MG63 (cell line): ENCODE measurements at regions not wholly inside any gene's neighbourhood (a gene's known extent, or its start where the extent isn't known, plus 50 kb on each side); places are given as distances from the start of the nearest gene placed in this dataset.
"Not testable (repeated sequence)": the region's sequence is repeated elsewhere in the genome, so short reads cannot be mapped to it uniquely, and the experiment has no call there.

ENCODE experiments used
- DNase-seq: peaks from one replicate; pipeline ENCODE4 v3.0.0-alpha.2; 2020
- H3K27me3 ChIP-seq: fragments of 250-450 bp; sonication (Bioruptor Pico); 2 replicates; pipeline ENCODE4 v1.5.1; 2020; ENCODE audit warnings: mild to moderate bottlenecking, moderate library complexity
- H3K36me3 ChIP-seq: fragments of 250-450 bp; sonication (Bioruptor Pico); 2 replicates; pipeline ENCODE4 v1.5.1; 2020; ENCODE audit warnings: mild to moderate bottlenecking, moderate library complexity
- H3K4me3 ChIP-seq: fragments of 250-450 bp; sonication (Bioruptor Pico); 2 replicates; pipeline ENCODE4 v1.5.1; 2020; ENCODE audit warnings: mild to moderate bottlenecking, moderate library complexity
- H3K9me3 ChIP-seq: fragments of 250-450 bp; sonication (Bioruptor Pico); 2 replicates; pipeline ENCODE4 v1.5.1; 2020; ENCODE audit warnings: mild to moderate bottlenecking, moderate library complexity

DNA sequence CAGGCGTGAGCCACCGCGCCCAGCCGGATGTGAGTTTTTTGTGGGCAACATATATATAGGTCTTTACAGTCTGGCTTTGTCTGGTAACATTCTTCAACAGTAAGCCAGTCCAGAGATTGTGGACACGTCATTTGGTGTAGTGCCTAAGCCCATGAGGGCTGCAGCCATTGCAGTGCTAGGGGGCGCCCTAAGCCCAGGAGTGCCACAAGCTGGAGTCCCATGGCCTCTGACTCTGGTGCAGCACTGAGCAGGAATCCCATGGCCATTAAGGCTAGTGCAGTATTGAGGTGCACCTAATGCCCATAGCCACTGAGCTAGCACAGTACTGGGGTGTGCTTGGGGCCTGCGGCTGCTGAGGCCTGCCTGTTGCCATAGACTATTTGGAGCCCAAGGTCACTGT lies 136.4 kb upstream of the NDN start:
- Histone ChIP-seq H3K36me3 (no peaks in the 10 kb centered on the region), H3K4me3 (no peak overlapping the region), H3K9me3 (no peaks in the 10 kb centered on the region), H3K27me3 (no peaks in the 10 kb centered on the region)
- peak; percentile 25 for DNase-seq

DNA sequence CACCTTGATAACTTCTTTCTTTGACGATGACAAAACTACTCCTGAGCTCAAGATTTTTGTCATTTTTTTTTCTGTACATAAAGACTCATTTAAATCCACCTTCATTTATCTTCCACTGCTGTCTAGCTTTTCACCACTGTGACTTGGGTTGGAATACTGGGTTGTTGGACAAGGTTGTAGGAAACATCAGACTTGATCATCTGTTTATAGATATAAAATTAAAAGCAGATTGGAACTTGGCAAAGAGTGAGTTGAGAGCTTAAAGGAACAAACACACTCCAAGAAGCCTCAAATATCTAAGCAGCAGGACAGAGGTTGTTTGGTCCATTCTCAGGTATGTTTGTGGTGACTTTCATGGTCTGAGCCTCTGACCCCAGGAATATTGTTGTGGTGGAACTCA lies 141.7 kb upstream of the NDN start:
- H3K4me3 ChIP-seq, result no peak overlapping the region
- no peak for DNase-seq
- no peaks in the 10 kb centered on the region for H3K36me3 ChIP-seq
- no peaks in the 10 kb centered on the region for H3K9me3 ChIP-seq
- no peaks in the 10 kb centered on the region for H3K27me3 ChIP-seq

DNA sequence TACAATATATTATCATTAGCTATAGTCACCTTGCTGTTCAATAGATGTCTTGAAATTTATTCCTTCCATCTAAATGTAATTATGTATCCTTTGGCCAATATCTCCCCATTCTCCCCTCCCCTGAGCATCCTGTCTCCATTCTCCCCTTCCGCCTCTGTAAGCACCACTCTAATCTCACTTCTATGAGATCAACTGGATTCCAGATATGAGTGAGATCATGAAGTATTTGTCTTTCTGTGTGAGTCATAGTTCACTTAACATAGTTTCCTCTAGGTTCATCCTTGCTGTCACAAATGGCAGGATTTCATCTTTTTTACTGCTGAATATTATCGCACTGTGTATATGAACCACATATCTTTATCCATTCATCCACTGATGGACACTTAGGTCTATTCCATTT lies 148.8 kb upstream of the NDN start:
- DNase-seq, result no peak
- H3K9me3 ChIP-seq, result no peaks in the 10 kb centered on the region
- no peak overlapping the region for H3K4me3 ChIP-seq
- H3K27me3 ChIP-seq, result no peaks in the 10 kb centered on the region
- H3K36me3 ChIP-seq, result no peaks in the 10 kb centered on the region

DNA sequence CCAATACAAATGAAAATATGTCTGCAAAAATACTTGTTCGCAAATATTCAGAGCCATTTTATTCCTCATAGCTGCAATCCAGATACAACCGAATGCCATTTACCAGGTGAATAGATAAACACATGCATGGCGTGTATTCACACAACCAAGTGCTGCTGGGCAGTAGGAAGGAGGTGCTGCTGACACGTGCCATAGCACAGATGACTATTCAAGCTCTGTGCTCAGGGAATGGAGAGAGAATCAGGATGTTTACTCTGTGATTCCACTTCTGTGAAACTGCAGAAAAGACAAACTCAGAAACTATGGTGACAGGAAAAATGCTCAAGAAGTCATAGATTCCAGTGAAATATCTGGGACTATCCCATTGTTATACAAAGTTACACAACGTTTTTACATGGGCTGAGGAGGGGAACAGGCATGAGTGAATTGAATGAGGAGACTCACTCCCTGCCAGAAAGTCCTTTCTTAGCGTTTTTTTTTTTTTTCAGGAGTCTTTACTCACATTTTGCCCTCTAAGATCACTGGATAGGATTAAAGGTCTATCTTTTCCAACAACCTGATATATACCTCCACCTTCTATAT lies 152.9 kb upstream of the NDN start:
- no peak for DNase-seq
- Histone ChIP-seq H3K27me3 (no peaks in the 10 kb centered on the region), H3K36me3 (no peaks in the 10 kb centered on the region), H3K9me3 (no peaks in the 10 kb centered on the region), H3K4me3 (no peak overlapping the region)

DNA sequence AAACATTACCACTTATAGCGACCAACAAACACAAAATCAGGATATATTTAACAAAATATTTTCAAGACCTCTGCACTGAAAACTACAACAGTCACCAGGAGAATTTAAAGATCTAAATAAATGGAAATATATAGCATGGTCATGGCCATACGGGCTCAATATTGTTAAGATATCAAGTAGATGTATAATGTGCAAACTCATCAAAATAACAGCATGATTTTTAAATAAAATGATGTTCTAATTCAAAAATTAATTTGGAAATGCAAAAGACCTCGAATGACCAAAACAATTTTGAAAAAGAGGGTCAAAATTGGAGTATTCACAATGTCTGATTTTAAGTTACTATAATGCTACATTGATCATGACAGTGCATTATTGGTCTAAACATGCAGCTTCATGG lies 159.1 kb upstream of the NDN start:
- H3K9me3 ChIP-seq, result no peaks in the 10 kb centered on the region
- H3K27me3 ChIP-seq, result no peaks in the 10 kb centered on the region
- H3K36me3 ChIP-seq, result no peaks in the 10 kb centered on the region
- H3K4me3 ChIP-seq, result no peak overlapping the region
- DNase-seq, result no peak

DNA sequence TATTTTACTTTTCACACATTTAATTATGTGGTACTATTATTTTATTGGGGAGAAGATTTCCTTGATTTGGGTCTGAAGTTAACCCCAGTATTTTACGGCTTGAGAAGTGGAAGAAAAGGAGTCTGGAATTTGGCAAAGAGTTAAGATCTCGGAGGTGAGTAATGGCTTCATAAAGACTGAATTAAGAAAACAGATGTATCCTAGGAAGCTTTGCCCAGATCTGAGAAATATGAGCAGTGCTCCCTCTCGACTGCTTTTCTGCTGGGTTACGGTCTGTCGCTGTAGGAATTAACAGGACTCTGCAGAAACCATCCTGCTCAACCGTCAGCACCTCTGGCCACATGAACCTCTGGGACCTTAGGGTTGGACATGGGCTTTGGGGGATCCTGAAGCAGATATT lies 163.6 kb upstream of the NDN start:
- H3K36me3 ChIP-seq, result no peaks in the 10 kb centered on the region
- no peaks in the 10 kb centered on the region for H3K27me3 ChIP-seq
- no peaks in the 10 kb centered on the region for H3K9me3 ChIP-seq
- no peak for DNase-seq
- H3K4me3 ChIP-seq, result no peak overlapping the region

DNA sequence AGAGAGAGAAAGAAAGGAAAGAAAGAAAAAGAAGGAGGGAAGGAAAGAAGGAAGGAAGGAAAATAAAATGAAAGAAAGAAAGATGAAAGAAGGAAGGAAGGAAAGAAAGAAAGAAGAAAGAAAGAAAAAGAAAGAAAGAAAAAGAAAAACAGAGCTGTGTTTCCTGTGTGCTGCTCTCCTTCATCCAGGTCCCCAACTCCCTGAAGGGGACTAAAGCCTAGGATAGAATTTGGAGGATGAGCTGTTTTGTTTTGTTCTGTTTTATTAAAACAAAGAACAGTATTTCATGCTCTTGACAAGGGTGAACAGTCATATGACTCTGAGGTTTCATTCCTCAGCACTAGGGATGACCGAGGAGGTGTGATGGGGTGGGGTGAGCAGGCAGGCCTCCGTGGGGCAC lies 164.8 kb upstream of the NDN start:
- no peak for DNase-seq
- Histone ChIP-seq H3K27me3 (no peaks in the 10 kb centered on the region), H3K9me3 (no peaks in the 10 kb centered on the region), H3K4me3 (no peak overlapping the region), H3K36me3 (no peaks in the 10 kb centered on the region)

DNA sequence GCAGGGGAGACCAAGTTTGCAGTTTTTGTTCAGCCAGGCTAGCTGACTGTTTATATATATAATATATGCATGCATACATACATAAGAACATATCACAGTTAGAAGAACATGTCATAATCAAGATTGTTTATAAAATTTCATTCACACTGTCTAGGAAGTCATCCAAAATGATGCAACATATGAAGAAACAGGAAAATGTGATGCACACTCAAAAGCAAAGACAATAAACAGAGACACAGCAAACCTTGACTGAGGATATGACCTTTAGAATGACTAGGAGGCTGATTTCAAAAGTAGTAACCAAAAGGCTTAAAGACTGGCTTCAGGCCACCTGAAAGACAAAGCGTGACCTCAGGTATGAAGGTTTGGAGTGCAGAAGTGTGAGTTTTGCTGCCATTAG lies 166.2 kb upstream of the NDN start:
- Histone ChIP-seq H3K27me3 (no peaks in the 10 kb centered on the region), H3K4me3 (no peak overlapping the region), H3K9me3 (no peaks in the 10 kb centered on the region), H3K36me3 (no peaks in the 10 kb centered on the region)
- no peak for DNase-seq

DNA sequence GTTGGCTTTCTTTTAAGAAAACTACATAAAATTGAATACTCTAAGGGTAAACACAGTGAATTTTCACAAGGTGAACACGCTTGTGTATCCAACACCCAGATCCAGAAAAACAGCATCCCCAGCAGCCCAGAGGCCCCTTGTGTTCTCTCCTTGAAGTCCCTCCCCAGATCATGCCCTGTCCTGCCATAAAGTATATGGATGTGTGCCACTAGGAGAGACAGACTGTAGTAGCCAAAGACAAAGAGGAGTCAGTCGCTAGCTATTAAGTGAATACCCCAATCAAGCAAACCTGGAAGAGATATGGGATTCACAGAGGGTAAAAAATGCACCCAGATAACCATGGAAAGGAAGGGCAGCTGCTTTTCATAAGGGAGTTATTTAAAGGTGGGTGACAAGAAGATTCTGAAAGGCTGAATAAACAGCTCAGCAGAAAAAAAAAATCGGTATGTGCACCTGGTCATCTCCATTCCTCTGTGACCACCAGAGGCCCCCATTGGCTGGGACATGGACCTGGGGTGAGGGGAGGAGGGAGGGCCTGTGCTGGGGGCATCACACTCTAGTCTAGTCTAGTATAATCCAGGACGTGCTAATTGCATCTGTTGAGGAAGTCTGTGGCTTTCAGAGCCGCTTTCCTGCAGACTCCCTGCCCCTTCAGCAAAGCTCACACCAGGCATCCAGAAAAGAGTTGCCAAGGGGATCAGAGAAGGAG lies 167.3 kb upstream of the NDN start:
- Histone ChIP-seq H3K4me3 (no peak overlapping the region), H3K36me3 (no peaks in the 10 kb centered on the region), H3K9me3 (no peaks in the 10 kb centered on the region), H3K27me3 (no peaks in the 10 kb centered on the region)
- DNase-seq, result no peak

DNA sequence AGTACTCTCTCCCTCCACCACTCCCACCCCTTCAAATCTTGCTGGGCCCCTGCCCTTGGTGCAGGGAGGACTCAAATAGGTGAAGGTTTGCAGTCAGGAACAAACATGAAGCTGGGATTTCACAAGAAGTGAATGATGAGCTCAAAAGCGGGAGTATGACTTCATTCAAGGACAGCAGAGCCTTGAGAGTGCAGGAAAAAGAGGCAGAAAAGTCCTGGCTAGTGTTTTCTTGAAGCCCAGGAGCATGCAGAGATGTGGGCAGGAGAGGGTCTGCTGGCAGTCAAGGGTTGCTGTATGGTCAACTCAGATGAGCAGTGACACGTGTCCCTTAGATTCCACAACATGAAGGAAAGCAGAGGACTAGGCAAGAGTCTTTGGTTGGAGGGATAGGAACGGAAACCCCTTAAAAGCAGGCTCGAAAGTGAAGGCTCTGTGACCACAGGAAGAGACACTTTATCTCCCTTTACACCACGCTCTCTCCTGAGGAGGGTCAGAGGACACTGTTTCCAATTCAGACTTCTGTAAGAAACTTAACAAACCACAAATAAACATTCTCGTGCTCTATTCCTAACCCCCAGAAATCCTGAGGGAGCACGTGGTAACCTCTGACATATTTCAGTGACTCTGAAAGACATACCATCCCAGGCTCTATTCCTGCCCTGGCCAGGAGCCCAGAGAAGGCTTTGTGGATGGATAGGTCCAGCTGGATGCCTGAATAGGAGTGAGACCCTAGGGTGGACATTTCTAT lies 168.0 kb upstream of the NDN start:
- no peak for DNase-seq
- Histone ChIP-seq H3K36me3 (no peaks in the 10 kb centered on the region), H3K27me3 (no peaks in the 10 kb centered on the region), H3K9me3 (no peaks in the 10 kb centered on the region), H3K4me3 (no peak overlapping the region)

DNA sequence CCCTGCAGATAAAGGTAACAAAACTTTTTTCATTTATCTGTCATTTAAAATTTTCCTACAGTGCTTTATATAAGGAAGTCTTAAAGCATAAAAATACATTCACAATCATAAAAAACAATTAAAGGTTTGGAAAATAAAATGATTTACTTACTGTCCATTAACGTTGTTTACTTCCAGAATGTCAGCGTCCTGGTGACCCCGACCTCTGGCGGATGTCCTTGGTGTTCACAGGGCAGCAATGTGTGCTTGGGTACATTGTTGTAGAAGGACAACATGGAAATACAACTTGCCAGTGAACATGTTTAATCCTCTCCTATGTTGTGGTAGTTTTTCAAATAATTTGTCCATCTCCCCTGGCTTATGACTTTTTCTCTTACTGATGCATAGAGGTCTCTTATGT lies 168.8 kb upstream of the NDN start:
- no peaks in the 10 kb centered on the region for H3K27me3 ChIP-seq
- no peaks in the 10 kb centered on the region for H3K36me3 ChIP-seq
- DNase-seq, result no peak
- no peaks in the 10 kb centered on the region for H3K9me3 ChIP-seq
- H3K4me3 ChIP-seq, result no peak overlapping the region

DNA sequence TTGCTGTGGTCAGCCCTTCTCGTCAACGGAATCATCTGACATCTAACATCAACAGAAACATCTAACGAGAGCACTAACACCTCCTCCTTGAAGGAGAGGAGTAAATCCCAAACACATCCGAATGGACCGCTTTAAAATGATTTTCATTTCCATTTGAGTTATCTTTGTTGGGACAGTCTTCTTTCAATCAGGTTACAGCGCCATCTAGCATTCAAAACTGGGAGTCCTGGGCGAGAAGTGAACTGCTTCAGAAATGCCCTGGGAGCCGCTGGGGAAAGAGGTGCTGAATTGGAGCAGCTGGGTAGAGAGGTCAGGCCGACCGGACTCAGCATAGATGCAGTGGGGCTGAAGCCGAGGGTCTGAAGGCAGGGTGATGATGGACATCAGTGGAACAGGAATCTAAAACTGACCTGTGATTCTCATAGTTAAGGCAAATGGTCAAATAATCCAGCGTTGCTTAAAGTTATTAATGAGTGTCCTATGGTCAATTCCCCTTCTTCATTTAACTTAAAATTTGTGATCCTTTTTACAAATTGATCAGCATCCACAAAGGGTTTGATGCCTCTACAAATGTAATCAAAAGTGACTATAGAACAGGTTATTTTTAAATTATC lies 170.0 kb upstream of the NDN start:
- DNase-seq, result peak; percentile 34

DNA sequence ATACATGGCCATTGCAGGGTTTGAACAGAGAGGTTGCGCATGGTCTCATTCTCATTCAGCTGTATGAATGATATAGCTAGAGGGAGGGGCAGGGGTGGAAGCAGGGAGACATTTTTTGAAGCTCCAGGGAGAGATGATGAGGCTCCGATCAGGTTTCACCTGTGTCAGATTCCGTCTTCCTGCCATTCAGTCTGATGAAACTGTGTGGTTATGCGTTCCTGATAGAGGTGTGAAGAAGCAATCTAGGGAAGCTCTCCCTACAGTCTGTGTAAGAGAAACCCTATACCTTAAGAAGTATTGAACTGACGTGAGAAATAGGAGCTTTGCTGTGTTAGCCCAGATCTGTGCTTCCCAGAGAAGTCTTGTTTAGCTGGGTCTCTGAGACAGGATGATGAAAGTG lies 171.9 kb upstream of the NDN start:
- DNase-seq, result no peak
- no peaks in the 10 kb centered on the region for H3K9me3 ChIP-seq
- no peaks in the 10 kb centered on the region for H3K36me3 ChIP-seq
- H3K27me3 ChIP-seq, result no peaks in the 10 kb centered on the region
- H3K4me3 ChIP-seq, result no peak overlapping the region

More for the DNA sequence above, 170.0 kb upstream of the NDN start:
- H3K36me3 ChIP-seq, result no peaks in the 10 kb centered on the region
- H3K4me3 ChIP-seq, result no peak overlapping the region
- no peaks in the 10 kb centered on the region for H3K27me3 ChIP-seq
- no peaks in the 10 kb centered on the region for H3K9me3 ChIP-seq

DNA sequence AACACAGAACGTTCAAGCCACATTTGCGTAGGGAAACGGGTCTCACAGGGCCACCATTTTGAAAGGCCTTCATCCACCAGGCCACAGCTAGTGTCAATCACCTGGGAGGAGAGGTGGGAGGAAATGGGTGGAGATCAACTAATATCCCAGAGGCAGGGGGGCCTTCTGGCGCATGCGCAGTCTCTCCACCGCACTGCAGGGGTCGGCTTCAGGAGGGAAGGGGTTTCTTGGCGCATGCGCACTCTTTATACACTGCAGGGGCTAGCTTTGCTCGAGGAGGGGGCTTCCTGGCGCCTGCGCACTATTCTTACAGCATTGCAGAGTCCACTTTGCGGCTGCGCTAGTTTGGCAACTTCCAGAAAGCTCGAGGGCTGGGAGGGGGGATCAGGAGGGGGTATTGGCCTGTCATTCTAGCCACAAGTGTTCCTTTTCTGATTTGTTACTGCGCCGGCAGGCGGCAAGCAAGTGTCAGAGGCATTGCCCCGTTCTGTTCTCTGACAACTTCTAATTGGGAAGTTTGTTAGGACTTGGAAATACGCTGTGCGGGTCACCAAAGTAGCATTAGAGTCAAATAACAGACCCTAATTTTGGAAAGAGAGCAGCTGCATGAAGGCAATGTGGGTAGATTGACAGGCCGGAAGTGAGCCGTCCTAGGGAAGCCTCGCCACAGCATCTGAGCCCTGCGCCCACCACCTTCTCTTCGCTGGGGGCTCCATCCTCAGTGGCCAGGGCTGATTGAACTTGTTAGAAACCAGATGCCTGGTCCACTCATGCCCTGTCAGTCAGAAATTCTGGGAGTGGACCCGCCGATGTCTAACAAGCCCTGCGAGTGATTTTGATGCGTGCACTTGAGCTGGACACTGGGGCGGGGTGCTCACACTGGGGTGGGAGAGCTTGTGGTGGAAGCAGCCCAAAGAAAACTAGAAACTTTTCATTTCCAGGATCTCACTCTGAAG lies 173.5 kb upstream of the NDN start:
- H3K4me3 ChIP-seq, result no peak overlapping the region
- H3K36me3 ChIP-seq, result no peaks in the 10 kb centered on the region
- DNase-seq, result no peak
- H3K27me3 ChIP-seq, result no peaks in the 10 kb centered on the region
- no peaks in the 10 kb centered on the region for H3K9me3 ChIP-seq

DNA sequence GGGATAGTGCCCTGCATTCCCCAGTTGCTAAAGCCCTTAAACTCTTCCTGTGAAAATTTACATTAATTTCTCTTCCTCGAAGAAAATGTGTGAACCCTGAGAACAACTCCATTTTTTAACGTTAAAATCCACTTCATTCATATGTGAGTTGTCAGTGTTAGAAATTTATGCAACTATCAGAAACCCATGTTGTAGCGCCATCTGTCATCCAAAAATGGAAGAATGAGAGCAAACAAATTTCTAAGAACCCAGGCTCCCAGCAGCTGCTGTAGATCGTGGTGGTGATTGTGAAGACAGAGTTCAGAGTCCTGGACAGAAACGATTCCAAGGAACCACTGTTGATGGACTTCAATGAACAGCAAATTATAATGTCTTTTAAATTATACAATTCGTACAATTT lies 179.7 kb upstream of the NDN start:
- DNase-seq, result no peak

DNA sequence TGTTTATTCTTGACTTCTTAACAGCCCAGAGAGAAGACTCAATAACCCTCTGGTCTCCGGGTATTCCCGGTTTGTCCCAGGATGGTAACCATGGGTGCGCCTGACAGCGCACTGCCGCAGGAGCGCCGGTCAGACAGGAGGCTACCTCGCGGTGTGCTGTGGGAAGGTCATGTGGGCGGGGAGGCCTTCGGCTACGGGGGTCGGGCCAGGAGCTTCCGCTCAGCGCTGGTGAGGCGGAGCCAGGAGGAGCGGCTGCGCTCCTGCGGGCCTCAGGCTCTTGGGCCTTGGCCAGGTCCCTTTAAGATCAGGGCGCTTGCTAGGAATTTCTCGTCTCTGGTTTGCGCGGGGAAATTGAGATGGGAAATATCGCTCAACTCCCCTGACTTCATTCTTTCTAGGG lies 182.3 kb upstream of the NDN start:
- peak; percentile 1 for DNase-seq
- no peak overlapping the region for H3K4me3 ChIP-seq
- H3K27me3 ChIP-seq, result no peaks in the 10 kb centered on the region
- no peaks in the 10 kb centered on the region for H3K36me3 ChIP-seq
- H3K9me3 ChIP-seq, result no peaks in the 10 kb centered on the region

More for the DNA sequence above, 179.7 kb upstream of the NDN start:
- H3K9me3 ChIP-seq, result no peaks in the 10 kb centered on the region
- no peak overlapping the region for H3K4me3 ChIP-seq
- no peaks in the 10 kb centered on the region for H3K27me3 ChIP-seq
- no peaks in the 10 kb centered on the region for H3K36me3 ChIP-seq

DNA sequence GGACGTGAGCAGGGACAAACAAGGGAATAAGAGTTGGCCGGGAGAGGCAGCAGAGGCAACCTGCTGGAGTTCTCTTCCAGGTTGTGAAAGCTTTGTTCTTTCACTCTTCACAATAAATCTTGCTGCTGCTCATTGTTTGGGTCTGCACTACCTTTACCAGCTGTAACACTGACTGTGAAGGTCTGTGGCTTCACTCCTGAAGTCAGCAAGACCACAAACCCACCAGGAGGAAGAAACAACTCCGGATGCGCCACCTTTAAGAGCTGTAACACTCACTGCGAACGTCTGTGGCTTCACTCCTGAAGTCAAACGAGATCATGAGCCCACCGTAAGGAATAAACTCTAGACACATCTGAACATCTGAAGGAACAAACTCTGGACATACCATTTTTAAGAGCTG lies 186.5 kb upstream of the NDN start:
- H3K9me3 ChIP-seq, H3K27me3 ChIP-seq, H3K36me3 ChIP-seq, DNase-seq, H3K4me3 ChIP-seq: not testable (repeated sequence)
